Panc1 (cell line): ENCODE measurements at regions not wholly inside any gene's neighbourhood (a gene's known extent, or its start where the extent isn't known, plus 50 kb on each side); places are given as distances from the start of the nearest gene placed in this dataset.

Source experiments
- ATAC-seq: fragments of 200-7000 bp; cut with Tn5 transposase; 2 replicates; pipeline ENCODE4 v1.9.1; 2020; ENCODE audit warnings: mild to moderate bottlenecking, moderate library complexity
- BruUV-seq: library from RNA; stranded (reverse); fragments of 400-500 nt; replicated peaks from 2 replicates; lab custom pipeline; 2021; lab: Mats Ljungman, UMichigan
- CTCF ChIA-PET: fragments of 300-600 bp; sonication (Branson Sonifier 250); formaldehyde crosslinking; loops from one replicate; lab custom pipeline; 2022; ENCODE audit warnings: antibody characterized with exemption; lab: Charles Lee
- POLR2A ChIA-PET: fragments of 300-600 bp; sonication (Branson Sonifier 250); formaldehyde crosslinking; loops from one replicate; lab custom pipeline; 2022; ENCODE audit warnings: antibody characterized with exemption; lab: Charles Lee
- DNase-seq: peaks from one replicate; pipeline ENCODE4 v3.0.0-alpha.2; 2010; ENCODE audit warnings: low read depth, low spot score
- H3K27ac ChIP-seq: 2 replicates; pipeline ENCODE4 v1.5.1; 2011; ENCODE audit warnings: mild to moderate bottlenecking, low read length, inconsistent platforms
- H3K27me3 ChIP-seq: fragments of 200-500 bp; sonication (Bioruptor generic); 2 replicates; pipeline ENCODE4 v1.6.0; 2014; ENCODE audit warnings: low read length, inconsistent platforms; ENCODE audit not compliant: control insufficient read depth, insufficient read depth
- H3K36me3 ChIP-seq: fragments of 200-500 bp; sonication (Bioruptor generic); 2 replicates; pipeline ENCODE4 v1.5.1; 2014; ENCODE audit warnings: inconsistent platforms, mild to moderate bottlenecking, low read length, moderate library complexity; ENCODE audit not compliant: control insufficient read depth, insufficient read depth
- H3K4me1 ChIP-seq: 2 replicates; pipeline ENCODE4 v1.5.1; 2011; ENCODE audit warnings: inconsistent platforms, mild to moderate bottlenecking, low read length, moderate library complexity; ENCODE audit not compliant: control insufficient read depth, insufficient read depth
- H3K4me3 ChIP-seq, 2 experiments: 2 replicates each; pipeline ENCODE4 v1.5.1; 2011 to 2012; ENCODE audit warnings: low read depth in 2 of 2, low read length in 2 of 2, mild to moderate bottlenecking in 2 of 2, inconsistent platforms in 1 of 2, moderate library complexity in 1 of 2
- H3K9me3 ChIP-seq: fragments of 200-500 bp; sonication (Bioruptor generic); 2 replicates; pipeline ENCODE4 v1.5.1; 2014; ENCODE audit warnings: low read depth, mild to moderate bottlenecking, inconsistent platforms, low read length, moderate library complexity; ENCODE audit not compliant: control insufficient read depth, insufficient read depth
- POLR2AphosphoS5 ChIP-seq: IDR thresholded peaks from 2 replicates; pipeline ENCODE4 v1.6.1; 2012; ENCODE audit warnings: mild to moderate bottlenecking, low read depth, low read length, moderate library complexity
- SIN3A ChIP-seq: IDR thresholded peaks from 2 replicates; pipeline ENCODE4 v1.6.1; 2012; ENCODE audit warnings: low read depth, mild to moderate bottlenecking, low read length, moderate library complexity, borderline replicate concordance; ENCODE audit not compliant: insufficient read depth
- TCF7L2 ChIP-seq: IDR thresholded peaks from 2 replicates; pipeline ENCODE4 v1.6.1; 2011; ENCODE audit warnings: mild to moderate bottlenecking, low read depth, low read length, inconsistent platforms
- in situ Hi-C: cut with HindIII; loops from 2 replicates; pipeline ENCODE4 v1.10.0; 2016; ENCODE audit warnings: low sequenced_read_pairs, low pct_unique_long_range_greater_than_20kb
- intact Hi-C: fragments of 100-400 bp; cut with micrococcal nuclease; formaldehyde crosslinking; loops from one replicate; pipeline ENCODE4 v1.10.0; 2022; ENCODE audit not compliant: unreplicated experiment
- TF ChIP-seq, protein P1 (sequence below): fragments of 450-650 bp; IDR thresholded peaks from 2 replicates; pipeline ENCODE4 v1.5.1; 2017; ENCODE audit warnings: mild to moderate bottlenecking
- TF ChIP-seq, protein P2 (sequence below), 2 experiments: IDR thresholded peaks; 2 replicates each; pipeline ENCODE4 v1.6.1; 2011 to 2012; ENCODE audit warnings: low read depth in 2 of 2, control low read depth in 1 of 2, low read length in 1 of 2, mild to moderate bottlenecking in 1 of 2, moderate library complexity in 1 of 2; ENCODE audit not compliant: insufficient read depth in 1 of 2

DNA sequence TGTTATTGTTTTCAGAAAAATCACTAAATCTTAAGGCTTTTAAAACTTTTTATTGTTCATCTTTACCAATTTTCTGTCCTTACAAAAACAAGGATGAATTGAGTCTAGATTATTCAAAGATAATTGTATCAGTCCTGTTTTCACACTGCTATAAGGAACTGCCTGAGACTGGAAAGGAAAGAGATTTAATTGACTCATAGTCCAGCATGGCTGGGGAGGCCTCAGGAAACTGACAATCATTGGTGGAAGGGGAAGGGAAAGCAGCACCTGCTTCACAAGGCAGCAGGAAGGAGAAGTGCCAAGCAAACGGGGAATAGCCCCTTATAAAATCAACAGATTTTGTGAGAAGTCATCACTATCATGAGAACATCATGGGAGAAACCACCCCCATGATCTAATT lies 455.6 kb upstream of the ZP4 start:
- Histone ChIP-seq H3K27ac (no peak overlapping the region), H3K27me3 (no peaks in the 10 kb centered on the region), H3K4me1 (no peaks in the 10 kb centered on the region), H3K9me3 (no peaks in the 10 kb centered on the region), H3K36me3 (no peaks in the 10 kb centered on the region), H3K4me3 (no peak overlapping the region)
- DNase-seq: no peak
- ATAC-seq: no peak
- POLR2A ChIA-PET: no interaction called here
- in situ Hi-C loops: no loop called here
- TF ChIP-seq, protein P1, sequence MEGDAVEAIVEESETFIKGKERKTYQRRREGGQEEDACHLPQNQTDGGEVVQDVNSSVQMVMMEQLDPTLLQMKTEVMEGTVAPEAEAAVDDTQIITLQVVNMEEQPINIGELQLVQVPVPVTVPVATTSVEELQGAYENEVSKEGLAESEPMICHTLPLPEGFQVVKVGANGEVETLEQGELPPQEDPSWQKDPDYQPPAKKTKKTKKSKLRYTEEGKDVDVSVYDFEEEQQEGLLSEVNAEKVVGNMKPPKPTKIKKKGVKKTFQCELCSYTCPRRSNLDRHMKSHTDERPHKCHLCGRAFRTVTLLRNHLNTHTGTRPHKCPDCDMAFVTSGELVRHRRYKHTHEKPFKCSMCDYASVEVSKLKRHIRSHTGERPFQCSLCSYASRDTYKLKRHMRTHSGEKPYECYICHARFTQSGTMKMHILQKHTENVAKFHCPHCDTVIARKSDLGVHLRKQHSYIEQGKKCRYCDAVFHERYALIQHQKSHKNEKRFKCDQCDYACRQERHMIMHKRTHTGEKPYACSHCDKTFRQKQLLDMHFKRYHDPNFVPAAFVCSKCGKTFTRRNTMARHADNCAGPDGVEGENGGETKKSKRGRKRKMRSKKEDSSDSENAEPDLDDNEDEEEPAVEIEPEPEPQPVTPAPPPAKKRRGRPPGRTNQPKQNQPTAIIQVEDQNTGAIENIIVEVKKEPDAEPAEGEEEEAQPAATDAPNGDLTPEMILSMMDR: no peak
- TF ChIP-seq, protein P2, sequence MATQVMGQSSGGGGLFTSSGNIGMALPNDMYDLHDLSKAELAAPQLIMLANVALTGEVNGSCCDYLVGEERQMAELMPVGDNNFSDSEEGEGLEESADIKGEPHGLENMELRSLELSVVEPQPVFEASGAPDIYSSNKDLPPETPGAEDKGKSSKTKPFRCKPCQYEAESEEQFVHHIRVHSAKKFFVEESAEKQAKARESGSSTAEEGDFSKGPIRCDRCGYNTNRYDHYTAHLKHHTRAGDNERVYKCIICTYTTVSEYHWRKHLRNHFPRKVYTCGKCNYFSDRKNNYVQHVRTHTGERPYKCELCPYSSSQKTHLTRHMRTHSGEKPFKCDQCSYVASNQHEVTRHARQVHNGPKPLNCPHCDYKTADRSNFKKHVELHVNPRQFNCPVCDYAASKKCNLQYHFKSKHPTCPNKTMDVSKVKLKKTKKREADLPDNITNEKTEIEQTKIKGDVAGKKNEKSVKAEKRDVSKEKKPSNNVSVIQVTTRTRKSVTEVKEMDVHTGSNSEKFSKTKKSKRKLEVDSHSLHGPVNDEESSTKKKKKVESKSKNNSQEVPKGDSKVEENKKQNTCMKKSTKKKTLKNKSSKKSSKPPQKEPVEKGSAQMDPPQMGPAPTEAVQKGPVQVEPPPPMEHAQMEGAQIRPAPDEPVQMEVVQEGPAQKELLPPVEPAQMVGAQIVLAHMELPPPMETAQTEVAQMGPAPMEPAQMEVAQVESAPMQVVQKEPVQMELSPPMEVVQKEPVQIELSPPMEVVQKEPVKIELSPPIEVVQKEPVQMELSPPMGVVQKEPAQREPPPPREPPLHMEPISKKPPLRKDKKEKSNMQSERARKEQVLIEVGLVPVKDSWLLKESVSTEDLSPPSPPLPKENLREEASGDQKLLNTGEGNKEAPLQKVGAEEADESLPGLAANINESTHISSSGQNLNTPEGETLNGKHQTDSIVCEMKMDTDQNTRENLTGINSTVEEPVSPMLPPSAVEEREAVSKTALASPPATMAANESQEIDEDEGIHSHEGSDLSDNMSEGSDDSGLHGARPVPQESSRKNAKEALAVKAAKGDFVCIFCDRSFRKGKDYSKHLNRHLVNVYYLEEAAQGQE (IDR thresholded peaks at IDR 0.05; ENCODE audit: insufficient read depth in 1 of 2, low read depth in 2 of 2, low read length in 1 of 2): no peak
- TF ChIP-seq TCF7L2: no peak
- intact Hi-C loops: no loop called here
- CTCF ChIA-PET: no interaction called here
- no TSS peak for BruUV-seq

DNA sequence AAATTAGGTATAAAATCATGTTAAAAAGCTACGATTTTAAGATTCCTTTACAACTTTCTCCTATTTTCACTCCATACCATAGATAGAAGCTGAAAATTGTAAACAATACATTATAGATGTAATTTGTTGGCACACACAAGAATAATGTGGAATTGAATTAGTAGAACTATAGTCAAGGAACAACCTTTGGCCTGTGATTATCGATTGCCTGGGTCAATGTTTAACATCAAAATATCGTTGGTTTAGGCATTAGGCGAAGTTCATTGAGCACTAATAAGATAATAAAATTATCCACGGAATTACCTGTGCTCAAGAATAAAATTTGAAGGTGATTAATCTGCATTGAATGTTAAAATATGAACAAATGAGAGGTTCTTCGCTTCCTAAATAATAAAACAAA lies 455.1 kb upstream of the ZP4 start:
- intact Hi-C loops: no loop called here
- H3K9me3 ChIP-seq: no peaks in the 10 kb centered on the region
- ChIA-PET CTCF (no interaction called here), POLR2A (no interaction called here)
- no peaks in the 10 kb centered on the region for H3K36me3 ChIP-seq
- TF ChIP-seq, protein P2 (IDR thresholded peaks at IDR 0.05; ENCODE audit: insufficient read depth in 1 of 2, low read depth in 2 of 2, low read length in 1 of 2): no peak
- TF ChIP-seq TCF7L2: no peak
- no peak for TF ChIP-seq POLR2AphosphoS5
- TF ChIP-seq, protein P1: no peak
- TF ChIP-seq SIN3A: no peak
- no peak overlapping the region for H3K4me3 ChIP-seq
- no peaks in the 10 kb centered on the region for H3K27me3 ChIP-seq
- DNase-seq (no peak), ATAC-seq (no peak)
- BruUV-seq: no TSS peak
- in situ Hi-C loops: no loop called here
- no peaks in the 10 kb centered on the region for H3K4me1 ChIP-seq
- H3K27ac ChIP-seq: no peak overlapping the region
